ENCODE measurements at regions not wholly inside any gene's neighbourhood (a gene's known extent, or its start where the extent isn't known, plus 50 kb on each side); places are given as distances from the start of the nearest gene placed in this dataset.
"Not testable (repeated sequence)": the region's sequence is repeated elsewhere in the genome, so short reads cannot be mapped to it uniquely, and the experiment has no call there.

DNA sequence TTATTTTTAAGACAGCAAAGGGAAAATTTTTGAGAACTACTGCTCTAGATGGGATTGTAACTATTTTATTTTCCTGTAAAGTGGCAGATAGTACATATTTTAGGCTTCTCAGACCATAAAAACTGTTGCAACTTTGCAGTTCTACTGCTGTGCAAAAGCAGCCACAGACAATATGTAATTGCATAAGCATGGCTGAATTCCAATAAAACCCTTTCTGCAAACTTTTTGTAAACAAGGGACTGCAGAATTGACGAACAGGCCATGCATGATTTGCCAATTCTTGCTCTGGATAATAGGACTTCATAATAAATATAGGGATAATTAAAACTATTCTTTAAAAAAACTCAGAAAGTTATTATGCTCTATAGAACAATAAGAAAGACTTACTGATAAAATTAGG is 149.1 kb downstream of the SLITRK5 start:
- no peaks in the 10 kb centered on the region for H3K36me3 ChIP-seq (ENCODE audit: control insufficient read depth in 2 of 2, insufficient read depth in 1 of 2, low read length in 2 of 2)
- H3K9me3 ChIP-seq (ENCODE audit: control insufficient read depth, insufficient read depth, low read depth, low read length) = no peaks in the 10 kb centered on the region
- POLR2A ChIA-PET = no interaction called here
- H3K4me3 ChIP-seq (ENCODE audit: low read depth, low read length) = no peak overlapping the region
- H3K27ac ChIP-seq (ENCODE audit: extremely low read depth, low read depth, low read length) = no peak overlapping the region
- TF ChIP-seq ZBTB1 (tag by site-specific recombination; IDR thresholded peaks at IDR 0.05) = no peak
- CTCF ChIA-PET = no interaction called here
- no peaks in the 10 kb centered on the region for H3K4me1 ChIP-seq (ENCODE audit: control insufficient read depth, insufficient read depth, low read length)

DNA sequence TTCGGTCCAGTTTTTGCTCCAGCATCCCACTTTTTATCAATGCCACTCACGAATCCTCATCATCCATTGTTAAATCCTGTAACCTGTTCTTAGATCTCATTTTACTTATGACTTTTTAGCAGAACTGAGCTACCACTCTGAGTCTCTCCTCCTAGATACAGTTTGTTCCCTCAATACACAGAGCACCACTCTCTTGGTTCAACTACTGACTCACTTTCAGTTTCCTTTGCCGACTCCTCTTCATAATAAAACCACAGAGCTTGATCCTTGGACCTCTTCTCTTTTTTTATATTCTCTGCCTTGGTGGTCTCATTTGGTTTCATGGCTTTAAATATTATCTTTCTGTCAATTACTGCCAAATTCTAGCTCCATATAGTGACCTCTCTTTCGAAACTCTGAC is 150.3 kb downstream of the SLITRK5 start:
- ChIA-PET CTCF (no interaction called here), POLR2A (no interaction called here)
- Histone ChIP-seq H3K4me3 (ENCODE audit: low read depth, low read length) (no peak overlapping the region), H3K9me3 (ENCODE audit: control insufficient read depth, insufficient read depth, low read depth, low read length) (no peaks in the 10 kb centered on the region), H3K27ac (ENCODE audit: extremely low read depth, low read depth, low read length) (no peak overlapping the region), H3K36me3 (ENCODE audit: control insufficient read depth in 2 of 2, insufficient read depth in 1 of 2, low read length in 2 of 2) (no peaks in the 10 kb centered on the region), H3K4me1 (ENCODE audit: control insufficient read depth, insufficient read depth, low read length) (no peaks in the 10 kb centered on the region)
- TF ChIP-seq ZNF488 (tag by site-specific recombination; IDR thresholded peaks at IDR 0.05) = no peak
- TF ChIP-seq ZNF132 (tag by site-specific recombination; IDR thresholded peaks at IDR 0.05; ENCODE audit: borderline replicate concordance) = no peak
- TF ChIP-seq ZNF175 (tag by site-specific recombination; IDR thresholded peaks at IDR 0.05) = no peak
- no peak for TF ChIP-seq ZNF623 (tag by site-specific recombination; IDR thresholded peaks at IDR 0.05)
- no peak for TF ChIP-seq ZNF221 (tag by site-specific recombination; IDR thresholded peaks at IDR 0.05; ENCODE audit: borderline replicate concordance)

- CTCF ChIA-PET; POLR2A ChIA-PET; H3K27ac ChIP-seq (ENCODE audit: extremely low read depth, low read depth, low read length); H3K4me1 ChIP-seq (ENCODE audit: control insufficient read depth, insufficient read depth, low read length); H3K9me3 ChIP-seq (ENCODE audit: control insufficient read depth, insufficient read depth, low read depth, low read length); H3K36me3 ChIP-seq (ENCODE audit: control insufficient read depth in 2 of 2, insufficient read depth in 1 of 2, low read length in 2 of 2); H3K4me3 ChIP-seq (ENCODE audit: low read depth, low read length): not testable (repeated sequence)
Measured at GRCh38 chr13:87826301-87826700, 155.1 kb downstream of the SLITRK5 start.

- Histone ChIP-seq H3K9me3 (ENCODE audit: control insufficient read depth, insufficient read depth, low read depth, low read length) (no peaks in the 10 kb centered on the region), H3K36me3 (ENCODE audit: control insufficient read depth in 2 of 2, insufficient read depth in 1 of 2, low read length in 2 of 2) (no peaks in the 10 kb centered on the region), H3K4me3 (ENCODE audit: low read depth, low read length) (no peak overlapping the region), H3K27ac (ENCODE audit: extremely low read depth, low read depth, low read length) (no peak overlapping the region), H3K4me1 (ENCODE audit: control insufficient read depth, insufficient read depth, low read length) (no peaks in the 10 kb centered on the region)
- ChIA-PET POLR2A (no interaction called here), CTCF (interaction anchor here (0.7 kb wide), 1 partner anchor 27 kb away, joined by 3 read pairs; no protein-coding TSS in a partner anchor)
- TF ChIP-seq, protein P1, sequence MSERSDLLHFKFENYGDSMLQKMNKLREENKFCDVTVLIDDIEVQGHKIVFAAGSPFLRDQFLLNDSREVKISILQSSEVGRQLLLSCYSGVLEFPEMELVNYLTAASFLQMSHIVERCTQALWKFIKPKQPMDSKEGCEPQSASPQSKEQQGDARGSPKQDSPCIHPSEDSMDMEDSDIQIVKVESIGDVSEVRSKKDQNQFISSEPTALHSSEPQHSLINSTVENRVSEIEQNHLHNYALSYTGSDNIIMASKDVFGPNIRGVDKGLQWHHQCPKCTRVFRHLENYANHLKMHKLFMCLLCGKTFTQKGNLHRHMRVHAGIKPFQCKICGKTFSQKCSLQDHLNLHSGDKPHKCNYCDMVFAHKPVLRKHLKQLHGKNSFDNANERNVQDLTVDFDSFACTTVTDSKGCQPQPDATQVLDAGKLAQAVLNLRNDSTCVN (tag by site-specific recombination; optimal IDR thresholded peaks at IDR 0.05) = no peak
- TF ChIP-seq ZNF843 (tag by site-specific recombination; IDR thresholded peaks at IDR 0.05) (no peak), WT1 (tag by site-specific recombination; IDR thresholded peaks at IDR 0.05) (no peak), ZNF138 (tag by site-specific recombination; IDR thresholded peaks at IDR 0.05; ENCODE audit: borderline replicate concordance) (no peak), ZBTB21 (tag by site-specific recombination; IDR thresholded peaks at IDR 0.05) (no peak), PBX3 (CRISPR knock-in tag; IDR thresholded peaks at IDR 0.05) (no peak), ZNF23 (tag by site-specific recombination; IDR thresholded peaks at IDR 0.05; ENCODE audit: borderline replicate concordance) (no peak), ZNF544 (tag by site-specific recombination; IDR thresholded peaks at IDR 0.05) (no peak), ZNF521 (tag by site-specific recombination; IDR thresholded peaks at IDR 0.05) (no peak), ZIC2 (tag by site-specific recombination; IDR thresholded peaks at IDR 0.05) (no peak), YY1 (tag by site-specific recombination; IDR thresholded peaks at IDR 0.05) (no peak), ZNF549 (tag by site-specific recombination; IDR thresholded peaks at IDR 0.05) (no peak), KLF8 (tag by site-specific recombination; IDR thresholded peaks at IDR 0.05) (no peak), ZNF10 (tag by site-specific recombination; IDR thresholded peaks at IDR 0.05) (no peak), MZF1 (tag by site-specific recombination; IDR thresholded peaks at IDR 0.05; ENCODE audit: borderline replicate concordance) (no peak), ZSCAN4 (tag by site-specific recombination; IDR thresholded peaks at IDR 0.05) (no peak)
- TF ChIP-seq, protein P2, sequence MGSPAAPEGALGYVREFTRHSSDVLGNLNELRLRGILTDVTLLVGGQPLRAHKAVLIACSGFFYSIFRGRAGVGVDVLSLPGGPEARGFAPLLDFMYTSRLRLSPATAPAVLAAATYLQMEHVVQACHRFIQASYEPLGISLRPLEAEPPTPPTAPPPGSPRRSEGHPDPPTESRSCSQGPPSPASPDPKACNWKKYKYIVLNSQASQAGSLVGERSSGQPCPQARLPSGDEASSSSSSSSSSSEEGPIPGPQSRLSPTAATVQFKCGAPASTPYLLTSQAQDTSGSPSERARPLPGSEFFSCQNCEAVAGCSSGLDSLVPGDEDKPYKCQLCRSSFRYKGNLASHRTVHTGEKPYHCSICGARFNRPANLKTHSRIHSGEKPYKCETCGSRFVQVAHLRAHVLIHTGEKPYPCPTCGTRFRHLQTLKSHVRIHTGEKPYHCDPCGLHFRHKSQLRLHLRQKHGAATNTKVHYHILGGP (tag by site-specific recombination; IDR thresholded peaks at IDR 0.05) = no peak
Measured at GRCh38 chr13:87827479-87827878, 156.3 kb downstream of the SLITRK5 start.

Measured in HEK293 (cell line).